GM12865 (cell line): ENCODE measurements at regions not wholly inside any gene's neighbourhood (a gene's known extent, or its start where the extent isn't known, plus 50 kb on each side); places are given as distances from the start of the nearest gene placed in this dataset.

Experiments
- DNase-seq: peaks from one replicate; pipeline ENCODE4 v3.0.0; 2010; ENCODE audit warnings: low read depth
- H3K4me3 ChIP-seq: 2 replicates; pipeline ENCODE4 v1.5.1; 2011; ENCODE audit warnings: mild to moderate bottlenecking, low read depth, low read length, control low read depth
- TF ChIP-seq, protein P1 (sequence below): IDR thresholded peaks from 2 replicates; pipeline ENCODE4 v1.5.1; 2011; ENCODE audit warnings: low read length, control low read depth, low read depth, inconsistent platforms; ENCODE audit not compliant: insufficient read depth; ENCODE audit errors: missing control alignments

DNA sequence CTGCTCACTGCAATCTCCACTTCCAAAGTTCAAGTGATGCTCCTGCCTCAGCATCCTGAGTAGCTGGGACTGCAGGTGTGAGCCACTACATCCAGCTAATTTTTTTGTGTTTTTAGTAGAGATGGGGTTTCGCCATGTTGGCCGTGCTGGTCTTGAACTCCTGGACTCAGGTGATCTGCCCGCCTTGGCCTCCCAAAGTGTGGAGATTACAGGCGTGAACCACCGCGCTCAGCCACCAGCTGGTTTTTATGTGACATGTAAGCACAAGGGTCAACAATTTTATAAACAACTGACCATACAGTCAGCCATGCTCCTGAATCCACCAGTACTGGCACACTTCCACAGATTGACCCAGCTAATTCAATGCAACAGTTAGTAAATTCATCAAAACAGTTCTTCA lies 526.3 kb upstream of the LRRC4C start:
- TF ChIP-seq, protein P1, sequence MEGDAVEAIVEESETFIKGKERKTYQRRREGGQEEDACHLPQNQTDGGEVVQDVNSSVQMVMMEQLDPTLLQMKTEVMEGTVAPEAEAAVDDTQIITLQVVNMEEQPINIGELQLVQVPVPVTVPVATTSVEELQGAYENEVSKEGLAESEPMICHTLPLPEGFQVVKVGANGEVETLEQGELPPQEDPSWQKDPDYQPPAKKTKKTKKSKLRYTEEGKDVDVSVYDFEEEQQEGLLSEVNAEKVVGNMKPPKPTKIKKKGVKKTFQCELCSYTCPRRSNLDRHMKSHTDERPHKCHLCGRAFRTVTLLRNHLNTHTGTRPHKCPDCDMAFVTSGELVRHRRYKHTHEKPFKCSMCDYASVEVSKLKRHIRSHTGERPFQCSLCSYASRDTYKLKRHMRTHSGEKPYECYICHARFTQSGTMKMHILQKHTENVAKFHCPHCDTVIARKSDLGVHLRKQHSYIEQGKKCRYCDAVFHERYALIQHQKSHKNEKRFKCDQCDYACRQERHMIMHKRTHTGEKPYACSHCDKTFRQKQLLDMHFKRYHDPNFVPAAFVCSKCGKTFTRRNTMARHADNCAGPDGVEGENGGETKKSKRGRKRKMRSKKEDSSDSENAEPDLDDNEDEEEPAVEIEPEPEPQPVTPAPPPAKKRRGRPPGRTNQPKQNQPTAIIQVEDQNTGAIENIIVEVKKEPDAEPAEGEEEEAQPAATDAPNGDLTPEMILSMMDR = no peak
- H3K4me3 ChIP-seq = no peak overlapping the region
- no peak for DNase-seq

GRCh38 chr11:41988951-41989572 lies 529.6 kb upstream of the LRRC4C start:
- TF ChIP-seq, protein P1 = no peak
- no peak overlapping the region for H3K4me3 ChIP-seq
- no peak for DNase-seq

GRCh38 chr11:41989823-41990380 lies 530.5 kb upstream of the LRRC4C start:
- no peak for DNase-seq
- no peak overlapping the region for H3K4me3 ChIP-seq
- TF ChIP-seq, protein P1 = no peak

- TF ChIP-seq, protein P1 = no peak
- no peak for DNase-seq
- H3K4me3 ChIP-seq = no peak overlapping the region
These were observed 537.1 kb upstream of the LRRC4C start for GRCh38 chr11:41996533-41996932.

- no peak for DNase-seq
- no peak overlapping the region for H3K4me3 ChIP-seq
- TF ChIP-seq, protein P1 = no peak
These were observed 538.5 kb upstream of the LRRC4C start for GRCh38 chr11:41997844-41998401.

- DNase-seq = no peak
- H3K4me3 ChIP-seq = no peak overlapping the region
- TF ChIP-seq, protein P1 = no peak
These were observed 539.6 kb upstream of the LRRC4C start for GRCh38 chr11:41999066-41999465.
